NCI-H1417 treated with DMSO at 0.1 percent for 48 hours (cell line): ENCODE measurements at regions not wholly inside any gene's neighbourhood (a gene's known extent, or its start where the extent isn't known, plus 50 kb on each side); places are given as distances from the start of the nearest gene placed in this dataset.
"Not testable (repeated sequence)": the region's sequence is repeated elsewhere in the genome, so short reads cannot be mapped to it uniquely, and the experiment has no call there.

Experiments used
- DNase-seq: peaks from one replicate; lab custom pipeline; 2025; lab: John Stamatoyannopoulos, UW

- DNase-seq = no peak
Observed at GRCh38 chr14:76699939-76700590, 61.2 kb upstream of the VASH1 start.

GRCh38 chr14:76701436-76701835, 59.8 kb upstream of the VASH1 start:
- DNase-seq = no peak

DNA sequence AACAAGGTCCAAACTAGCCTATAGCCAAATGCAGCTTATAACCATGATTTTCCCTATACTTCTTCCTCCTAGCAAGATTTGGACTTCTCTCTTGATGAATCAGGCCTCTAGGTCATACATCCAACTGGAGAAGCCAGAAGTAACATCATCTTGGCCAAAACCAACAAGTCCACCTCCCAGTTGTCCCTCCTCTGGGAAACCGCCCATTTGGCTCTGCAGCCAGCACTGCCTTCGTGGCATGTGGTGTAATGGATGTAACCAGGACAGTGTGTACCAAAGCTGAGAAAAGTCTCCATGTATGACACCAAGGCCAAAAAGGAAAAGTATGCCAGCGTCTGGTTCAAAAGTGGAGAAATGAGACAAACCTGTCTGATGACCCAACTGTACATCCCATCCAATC, 59.3 kb upstream of the VASH1 start:
- no peak for DNase-seq

DNA sequence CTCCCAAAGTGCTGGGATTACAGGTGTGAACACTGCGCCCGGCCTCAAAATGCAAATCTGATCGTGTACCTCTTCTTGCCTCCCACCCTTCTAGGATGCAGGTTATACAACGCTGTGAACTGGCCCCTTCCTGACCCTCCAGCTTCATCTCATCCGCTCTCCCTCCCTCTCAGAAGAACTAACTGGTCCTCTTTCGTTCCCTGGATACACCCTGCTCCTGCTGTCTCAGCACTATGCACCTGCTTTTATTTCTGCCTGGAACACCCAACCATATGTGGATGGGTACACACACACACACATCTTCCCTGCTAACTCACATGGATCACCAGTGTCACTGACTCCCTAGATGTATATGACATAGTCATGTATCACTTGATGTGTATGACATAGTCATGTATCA, 56.1 kb upstream of the VASH1 start:
- DNase-seq = no peak

DNA sequence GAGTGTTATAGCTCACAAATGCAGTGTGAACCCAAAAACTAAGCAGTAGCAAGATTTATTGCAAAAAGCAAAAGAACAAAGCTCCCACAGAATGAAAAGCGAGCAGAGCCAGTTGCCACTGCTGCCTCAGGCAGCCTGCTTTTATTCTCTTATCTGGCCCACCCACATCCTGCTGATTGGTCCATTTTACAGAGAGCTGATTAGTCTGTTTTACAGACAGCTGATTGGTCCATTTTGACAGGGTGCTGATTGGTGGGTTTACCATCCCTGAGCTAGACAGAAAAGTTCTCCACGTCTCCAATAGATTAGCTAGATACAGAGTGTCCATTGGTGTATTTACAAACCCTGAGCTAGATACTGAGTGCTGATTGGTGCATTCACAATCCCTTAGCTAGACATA, 55.1 kb upstream of the VASH1 start:
- DNase-seq = not testable (repeated sequence)

DNA sequence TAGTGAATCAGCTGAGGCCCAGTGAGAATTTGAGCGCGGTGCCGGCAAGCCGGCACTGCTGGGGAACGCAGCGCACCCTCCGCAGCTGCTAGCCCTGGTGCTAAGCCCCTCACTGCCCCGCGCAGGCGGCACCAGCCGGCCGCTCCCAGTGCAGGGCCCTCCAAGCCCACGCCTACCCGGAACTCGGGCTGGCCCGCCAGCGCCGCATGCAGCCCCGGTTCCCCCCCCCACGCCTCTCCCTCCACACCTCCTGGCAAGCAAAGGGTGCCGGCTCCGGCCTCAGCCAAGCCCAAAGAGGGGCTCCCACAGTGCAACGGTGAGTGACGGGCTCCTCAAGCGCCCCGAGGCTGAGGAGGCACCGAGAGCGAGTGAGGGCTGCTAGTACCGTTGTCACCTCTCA, 54.5 kb upstream of the VASH1 start:
- DNase-seq = no peak

DNA sequence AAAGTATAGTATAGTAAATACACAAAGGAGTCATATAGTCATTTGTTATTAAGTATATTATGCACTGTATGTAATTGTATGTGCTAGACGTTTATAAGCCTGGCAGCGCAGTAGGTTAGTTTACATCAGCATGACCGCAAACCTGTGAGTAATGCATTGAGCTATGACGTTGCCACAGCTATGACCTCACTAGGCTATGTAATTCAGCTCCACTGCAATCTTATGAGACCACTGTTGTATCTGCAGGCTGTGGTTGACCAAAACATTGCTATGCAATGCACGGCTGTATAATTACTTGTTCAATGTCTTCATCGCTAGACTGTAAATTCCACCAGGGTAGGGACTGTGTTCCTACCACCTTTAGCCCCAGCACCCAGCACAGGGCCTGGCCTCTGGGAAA, 53.2 kb upstream of the VASH1 start:
- no peak for DNase-seq

DNA sequence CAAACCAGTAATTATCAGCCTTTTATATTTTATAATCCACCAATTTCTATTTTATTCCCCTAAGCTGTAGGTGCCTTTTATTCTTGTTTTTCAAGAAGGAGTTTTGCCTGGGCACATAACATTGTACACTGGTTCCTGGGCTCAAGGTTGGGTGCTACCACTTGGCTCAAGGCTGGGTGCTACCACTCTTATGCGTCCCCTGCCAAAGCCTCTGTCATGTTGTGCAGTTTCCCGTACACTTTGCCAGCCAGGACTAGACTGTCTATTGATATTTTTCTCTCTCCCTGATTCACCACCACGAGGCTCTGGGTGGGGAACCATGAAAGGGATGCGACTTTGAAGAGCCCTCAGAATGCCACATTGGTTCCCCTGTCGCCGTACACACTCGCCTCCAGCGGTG, 52.5 kb upstream of the VASH1 start:
- DNase-seq = no peak

- peak; percentile 38 for DNase-seq
Observed at GRCh38 chr14:76710056-76711010, 50.9 kb upstream of the VASH1 start.
